Keratinocyte (primary cell): ENCODE measurements at regions not wholly inside any gene's neighbourhood (a gene's known extent, or its start where the extent isn't known, plus 50 kb on each side); places are given as distances from the start of the nearest gene placed in this dataset.

ENCODE experiments used
- DNase-seq: peaks from one replicate; pipeline ENCODE4 v3.0.0-alpha.2; 2011; ENCODE audit warnings: low read depth, missing footprints, low spot score
- FAIRE-seq: peaks from 2 replicates; lab custom pipeline; 2011; peaks lifted over from hg19 to GRCh38; lab: Jason Lieb, UNC
- H2AFZ ChIP-seq: 2 replicates; pipeline ENCODE4 v1.6.0; 2012; ENCODE audit warnings: low read length, control low read depth, inconsistent platforms; ENCODE audit not compliant: control insufficient read depth
- H3K27ac ChIP-seq: 2 replicates; pipeline ENCODE4 v1.5.1; 2011; ENCODE audit warnings: low read length; ENCODE audit not compliant: control insufficient read depth, insufficient read depth
- H3K27me3 ChIP-seq: 3 replicates; pipeline ENCODE4 v1.6.0; 2011; ENCODE audit warnings: low read length; ENCODE audit not compliant: control insufficient read depth, insufficient read depth; ENCODE audit errors: extremely low read depth
- H3K36me3 ChIP-seq, 2 experiments: 2 replicates in 1 of 2; 3 replicates in 1 of 2; pipeline ENCODE4 v1.5.1; 2011; ENCODE audit warnings: low read length in 2 of 2, mild to moderate bottlenecking in 1 of 2; ENCODE audit not compliant: control insufficient read depth in 2 of 2, insufficient read depth in 2 of 2; ENCODE audit errors: extremely low read depth in 1 of 2
- H3K4me1 ChIP-seq: 3 replicates; pipeline ENCODE4 v1.5.1; 2011; ENCODE audit warnings: low read length; ENCODE audit not compliant: control insufficient read depth, insufficient read depth; ENCODE audit errors: extremely low read depth
- H3K4me2 ChIP-seq: 3 replicates; pipeline ENCODE4 v1.6.0; 2011; ENCODE audit warnings: low read depth, low read length; ENCODE audit not compliant: control insufficient read depth, insufficient read depth; ENCODE audit errors: extremely low read depth
- H3K4me3 ChIP-seq, 3 experiments: fragments of 200-600 bp in 1 of 3; sonication (generic) in 1 of 3; 2 replicates in 2 of 3; 3 replicates in 1 of 3; pipeline ENCODE4 v1.5.1; 2011 to 2016; ENCODE audit warnings: low read length in 3 of 3, mild to moderate bottlenecking in 3 of 3, control low read depth in 2 of 3, inconsistent platforms in 1 of 3, low read depth in 1 of 3, mixed read lengths in 1 of 3, mixed run types in 1 of 3, moderate library complexity in 1 of 3; ENCODE audit not compliant: control insufficient read depth in 2 of 3, insufficient read depth in 2 of 3; ENCODE audit errors: extremely low read depth in 1 of 3
- H3K79me2 ChIP-seq: 2 replicates; pipeline ENCODE4 v1.6.0; 2012; ENCODE audit warnings: low read length; ENCODE audit not compliant: control insufficient read depth, insufficient read depth
- H3K9ac ChIP-seq: 3 replicates; pipeline ENCODE4 v1.6.0; 2011; ENCODE audit warnings: low read length; ENCODE audit not compliant: control insufficient read depth, insufficient read depth; ENCODE audit errors: extremely low read depth
- H3K9me1 ChIP-seq: 3 replicates; pipeline ENCODE4 v1.6.0; 2011; ENCODE audit warnings: low read length; ENCODE audit not compliant: control insufficient read depth, insufficient read depth; ENCODE audit errors: extremely low read depth
- H3K9me3 ChIP-seq: 2 replicates; pipeline ENCODE4 v1.5.1; 2012; ENCODE audit warnings: low read depth, low read length; ENCODE audit not compliant: control insufficient read depth
- H4K20me1 ChIP-seq: 3 replicates; pipeline ENCODE4 v1.6.0; 2011; ENCODE audit warnings: low read length; ENCODE audit not compliant: control insufficient read depth, insufficient read depth; ENCODE audit errors: extremely low read depth
- EZH2 ChIP-seq: IDR thresholded peaks from one replicate; pipeline ENCODE4 v1.6.1; 2012; ENCODE audit warnings: inconsistent platforms, mild to moderate bottlenecking, low read length, moderate library complexity
- dilution Hi-C: fragments of 300-500 bp; cut with MboI; formaldehyde crosslinking; loops from one replicate; pipeline ENCODE4 v1.7.0; 2020; ENCODE audit warnings: low sequenced_read_pairs; ENCODE audit not compliant: extremely low pct_ligation_motif_present
- TF ChIP-seq, protein P1 (sequence below), 3 experiments: IDR thresholded peaks in 1 of 3; conservative IDR thresholded peaks in 1 of 3; optimal IDR thresholded peaks in 1 of 3; 2 replicates in 2 of 3; 3 replicates in 1 of 3; pipeline versions ENCODE3 to v1.5.1; 2011; ENCODE audit warnings: low read length in 3 of 3, mild to moderate bottlenecking in 3 of 3, moderate library complexity in 2 of 3, control low read depth in 1 of 3, inconsistent platforms in 1 of 3; ENCODE audit not compliant: insufficient read depth in 2 of 3; ENCODE audit errors: extremely low read depth in 1 of 3

DNA sequence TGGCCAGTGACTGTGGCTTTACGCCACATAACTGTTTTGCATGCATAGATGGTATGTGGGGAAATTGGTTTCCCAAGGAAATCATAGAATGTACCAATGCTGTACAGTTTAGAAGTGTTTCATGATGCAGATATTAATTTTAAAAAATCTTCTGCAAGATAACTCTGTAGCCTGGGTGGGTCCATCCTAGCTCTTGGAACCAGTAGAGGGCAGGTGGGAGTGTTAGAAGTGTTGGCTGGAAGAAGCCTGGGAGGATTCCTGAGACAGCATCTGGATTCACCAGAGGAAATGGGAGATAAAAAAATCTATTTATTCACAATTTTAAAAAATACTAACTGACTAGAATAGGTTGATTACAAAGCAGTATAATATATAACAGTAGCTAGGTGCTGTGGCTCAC is 139.9 kb upstream of the GRIA4 start:
- H3K27ac ChIP-seq: no peak overlapping the region
- H3K27me3 ChIP-seq: no peaks in the 10 kb centered on the region
- H3K4me1 ChIP-seq: peaks cover 13% of the 10 kb centered on the region
- H3K4me3 ChIP-seq: no peak overlapping the region
- H3K9me3 ChIP-seq: no peaks in the 10 kb centered on the region
- DNase-seq (no peak), FAIRE-seq (no peak)
- no peak overlapping the region for H3K4me2 ChIP-seq
- dilution Hi-C loops: no loop called here
- H3K79me2 ChIP-seq: no peaks in the 10 kb centered on the region
- H3K9ac ChIP-seq: no peak overlapping the region
- H4K20me1 ChIP-seq: no peaks in the 10 kb centered on the region
- TF ChIP-seq, protein P1, sequence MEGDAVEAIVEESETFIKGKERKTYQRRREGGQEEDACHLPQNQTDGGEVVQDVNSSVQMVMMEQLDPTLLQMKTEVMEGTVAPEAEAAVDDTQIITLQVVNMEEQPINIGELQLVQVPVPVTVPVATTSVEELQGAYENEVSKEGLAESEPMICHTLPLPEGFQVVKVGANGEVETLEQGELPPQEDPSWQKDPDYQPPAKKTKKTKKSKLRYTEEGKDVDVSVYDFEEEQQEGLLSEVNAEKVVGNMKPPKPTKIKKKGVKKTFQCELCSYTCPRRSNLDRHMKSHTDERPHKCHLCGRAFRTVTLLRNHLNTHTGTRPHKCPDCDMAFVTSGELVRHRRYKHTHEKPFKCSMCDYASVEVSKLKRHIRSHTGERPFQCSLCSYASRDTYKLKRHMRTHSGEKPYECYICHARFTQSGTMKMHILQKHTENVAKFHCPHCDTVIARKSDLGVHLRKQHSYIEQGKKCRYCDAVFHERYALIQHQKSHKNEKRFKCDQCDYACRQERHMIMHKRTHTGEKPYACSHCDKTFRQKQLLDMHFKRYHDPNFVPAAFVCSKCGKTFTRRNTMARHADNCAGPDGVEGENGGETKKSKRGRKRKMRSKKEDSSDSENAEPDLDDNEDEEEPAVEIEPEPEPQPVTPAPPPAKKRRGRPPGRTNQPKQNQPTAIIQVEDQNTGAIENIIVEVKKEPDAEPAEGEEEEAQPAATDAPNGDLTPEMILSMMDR (optimal IDR thresholded peaks at IDR 0.05 in 1 of 3, IDR thresholded peaks at IDR 0.05 in 1 of 3, conservative IDR thresholded peaks at IDR 0.05 in 1 of 3; ENCODE audit: extremely low read depth in 1 of 3, insufficient read depth in 2 of 3, low read length in 3 of 3): no peak
- TF ChIP-seq EZH2: no peak
- no peaks in the 10 kb centered on the region for H3K9me1 ChIP-seq
- no peak overlapping the region for H2AFZ ChIP-seq
- H3K36me3 ChIP-seq: no peaks in the 10 kb centered on the region

DNA sequence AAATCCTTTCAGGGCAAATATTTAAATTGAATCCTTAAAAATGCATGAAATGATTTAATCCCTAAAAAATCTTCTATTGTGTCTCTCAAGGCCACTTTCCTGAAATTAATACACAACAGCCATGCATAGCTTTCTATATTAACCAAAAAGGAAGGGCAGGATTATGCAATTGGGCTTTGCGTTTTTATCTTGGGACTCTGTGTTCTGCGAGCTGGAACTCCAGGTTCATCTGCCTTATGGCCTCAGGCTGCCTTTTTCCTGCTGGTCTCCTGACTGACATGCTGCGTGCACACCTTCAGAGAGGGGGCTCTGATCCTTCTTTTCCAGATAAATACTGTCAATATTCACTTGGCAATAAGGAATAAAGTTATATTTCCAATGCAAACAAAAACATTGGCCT is 141.7 kb upstream of the GRIA4 start:
- peaks cover 13% of the 10 kb centered on the region for H3K4me1 ChIP-seq
- DNase-seq (no peak), FAIRE-seq (no peak)
- dilution Hi-C loops: no loop called here
- no peaks in the 10 kb centered on the region for H3K27me3 ChIP-seq
- H2AFZ ChIP-seq: no peak overlapping the region
- H3K9ac ChIP-seq: no peak overlapping the region
- TF ChIP-seq, protein P1 (optimal IDR thresholded peaks at IDR 0.05 in 1 of 3, IDR thresholded peaks at IDR 0.05 in 1 of 3, conservative IDR thresholded peaks at IDR 0.05 in 1 of 3; ENCODE audit: extremely low read depth in 1 of 3, insufficient read depth in 2 of 3, low read length in 3 of 3): no peak
- TF ChIP-seq EZH2: no peak
- H3K4me3 ChIP-seq: no peak overlapping the region
- no peaks in the 10 kb centered on the region for H3K79me2 ChIP-seq
- no peaks in the 10 kb centered on the region for H4K20me1 ChIP-seq
- no peaks in the 10 kb centered on the region for H3K9me3 ChIP-seq
- H3K36me3 ChIP-seq: no peaks in the 10 kb centered on the region
- H3K27ac ChIP-seq: no peak overlapping the region
- no peaks in the 10 kb centered on the region for H3K9me1 ChIP-seq
- peak overlapping the region; percentile 22 for H3K4me2 ChIP-seq
